Hematopoietic multipotent progenitor cell (in vitro differentiated cells): ENCODE measurements at regions not wholly inside any gene's neighbourhood (a gene's known extent, or its start where the extent isn't known, plus 50 kb on each side); places are given as distances from the start of the nearest gene placed in this dataset.
"Not testable (repeated sequence)": the region's sequence is repeated elsewhere in the genome, so short reads cannot be mapped to it uniquely, and the experiment has no call there.

Experiments used
- DNase-seq, 3 donors: peaks; one replicate each; pipeline ENCODE4 v3.0.0-alpha.2; 2011 to 2015; ENCODE audit warnings: low read depth in 2 of 3, low spot score in 2 of 3

GRCh38 chr2:61679096-61679495, 140.9 kb upstream of the XPO1 start:
- no peak for DNase-seq

DNA sequence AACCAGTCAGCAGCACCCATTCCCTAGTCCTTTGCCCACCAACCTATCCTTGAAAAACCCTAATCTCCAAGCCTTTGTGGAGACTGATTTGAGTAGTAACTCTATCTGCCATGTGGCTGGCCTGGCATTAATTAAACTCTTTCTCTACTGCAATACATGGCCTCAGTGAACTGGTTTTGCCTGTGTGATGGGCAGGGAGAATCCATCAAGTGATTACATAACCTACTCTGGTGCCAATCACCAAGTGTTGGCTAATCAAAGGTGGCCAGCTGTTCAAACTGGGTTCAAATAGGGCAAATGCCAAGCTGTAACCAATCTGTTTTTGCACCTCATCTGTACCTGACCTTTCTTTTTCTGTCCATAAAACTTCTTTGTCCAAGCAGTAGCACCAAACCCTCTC, 139.8 kb upstream of the XPO1 start:
- DNase-seq: no peak

DNA sequence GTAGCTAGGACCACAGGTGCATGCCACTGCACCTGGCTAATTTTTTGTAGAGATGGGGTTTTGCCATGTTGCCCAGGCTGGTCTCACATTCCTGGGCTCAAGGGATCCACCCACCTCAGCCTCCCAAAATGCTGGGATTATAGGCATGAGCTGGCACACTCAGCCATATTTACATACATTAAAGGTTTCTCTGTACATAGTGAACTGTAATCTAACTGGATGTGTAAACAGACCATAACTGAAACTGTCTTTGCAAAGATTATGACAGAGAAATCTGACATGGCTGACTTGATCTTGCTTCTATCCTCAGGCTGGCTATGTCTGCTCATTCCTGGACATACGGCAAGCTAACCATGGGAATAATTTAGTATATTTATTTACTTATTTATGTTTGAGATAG, 139.2 kb upstream of the XPO1 start:
- DNase-seq: no peak

GRCh38 chr2:61675204-61675603, 137.0 kb upstream of the XPO1 start:
- DNase-seq: no peak

GRCh38 chr2:61671561-61672315, 133.6 kb upstream of the XPO1 start:
- DNase-seq: no peak

GRCh38 chr2:61670591-61671501, 132.7 kb upstream of the XPO1 start:
- peak in 1 of 3 donors; percentile 39 for DNase-seq

DNA sequence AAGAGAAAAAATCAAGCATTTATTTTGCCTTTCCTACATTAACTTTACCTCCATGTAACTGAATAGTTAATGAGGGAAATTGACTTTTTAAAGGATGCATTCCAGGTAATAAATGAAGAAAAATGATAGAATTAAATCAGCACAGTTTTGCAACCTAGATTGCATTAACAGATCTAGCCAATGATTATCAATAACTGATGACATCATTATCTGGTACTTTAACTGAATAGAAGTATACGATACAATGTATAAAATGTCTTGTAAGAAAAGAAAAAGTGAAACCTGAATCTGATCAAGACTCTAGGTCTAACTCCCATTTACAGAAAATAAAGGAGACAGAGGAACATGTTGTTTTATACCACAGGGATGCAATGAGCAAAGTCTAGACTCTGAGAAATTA, 126.0 kb upstream of the XPO1 start:
- DNase-seq: no peak

DNA sequence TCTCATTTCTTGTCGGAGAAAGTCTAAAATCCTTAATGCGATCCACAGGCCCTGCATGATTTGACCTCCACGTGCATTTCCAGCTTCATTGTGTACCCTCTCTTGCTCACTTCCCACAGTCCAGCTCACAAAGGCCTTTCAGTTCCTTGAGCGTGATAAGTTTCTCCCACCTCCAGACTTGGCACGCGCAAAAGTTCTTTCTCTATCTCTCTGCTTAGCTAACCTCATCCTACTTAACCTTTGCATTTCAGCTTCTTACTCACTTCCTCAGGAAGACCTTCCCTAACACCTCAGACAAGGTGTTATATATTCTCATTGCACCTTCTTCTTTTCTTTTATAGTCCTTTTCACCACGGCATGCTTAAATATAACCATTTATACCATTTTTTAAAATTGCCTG, 124.8 kb upstream of the XPO1 start:
- no peak for DNase-seq

DNA sequence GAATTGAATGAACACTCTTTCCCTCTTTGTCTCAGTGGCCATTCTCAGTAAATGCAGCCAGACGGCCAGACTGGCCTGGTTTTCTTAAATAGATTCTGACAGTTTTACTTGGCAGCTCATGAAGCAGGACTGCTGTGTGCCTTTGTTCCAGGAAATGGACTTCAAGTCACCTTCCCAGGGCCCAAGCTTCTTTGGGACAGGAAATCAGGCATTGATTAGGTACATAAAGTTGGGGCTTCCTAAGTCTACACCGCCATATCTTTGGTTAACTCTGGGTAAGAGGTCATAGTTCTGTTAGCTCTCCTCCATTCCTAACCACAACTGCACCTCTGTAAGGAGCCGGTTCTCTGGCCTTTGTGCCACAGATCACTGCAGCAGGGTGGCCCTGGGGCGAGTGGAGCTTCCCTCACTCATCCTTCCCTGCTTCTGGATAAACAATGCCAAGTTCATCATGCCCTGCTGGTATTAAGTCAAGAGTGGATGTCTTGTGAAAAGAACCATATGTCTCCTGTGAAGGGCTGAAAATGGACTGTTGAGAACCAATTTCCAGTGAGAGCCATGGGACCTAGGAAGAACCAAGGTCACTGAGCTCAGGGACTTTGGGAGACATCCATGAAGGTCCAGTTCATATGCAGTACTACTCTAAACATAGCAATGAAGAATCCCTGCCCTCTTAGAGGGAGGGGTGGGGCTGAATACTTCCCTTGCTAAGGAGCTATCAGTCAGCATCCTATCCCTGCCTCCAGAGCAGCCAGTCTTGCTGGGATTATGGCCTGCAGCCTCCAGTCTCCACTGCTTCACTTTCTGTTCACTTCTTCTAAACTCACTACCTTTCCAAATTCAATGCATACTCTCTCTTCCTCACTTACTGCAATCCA, 122.6 kb upstream of the XPO1 start:
- DNase-seq: no peak

GRCh38 chr2:61658841-61659780, 121.0 kb upstream of the XPO1 start:
- DNase-seq: peak in 2 of 3 donors; percentile 25 to 51

GRCh38 chr2:61649946-61650345, 111.8 kb upstream of the XPO1 start:
- not testable (repeated sequence) for DNase-seq

DNA sequence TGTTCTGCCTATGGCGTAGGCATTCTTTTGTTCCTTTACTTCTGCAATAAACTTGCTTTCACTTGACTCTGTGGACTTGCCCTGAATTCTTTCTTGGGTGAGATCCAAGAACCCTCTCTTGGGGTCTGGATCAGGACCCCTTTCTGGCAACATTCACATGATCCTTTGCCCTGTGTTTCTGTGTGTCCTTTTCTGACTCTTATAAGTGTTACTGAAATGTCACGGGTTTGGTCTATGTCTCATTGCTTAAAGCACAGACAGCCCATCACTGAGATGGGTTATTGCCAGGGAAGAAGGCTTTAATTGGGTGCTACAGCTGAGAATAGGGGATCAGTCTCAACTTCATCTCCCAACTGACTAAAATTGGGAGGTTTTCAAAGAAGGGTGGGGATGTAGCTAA, 110.9 kb upstream of the XPO1 start:
- DNase-seq: no peak

GRCh38 chr2:61647044-61647443, 108.9 kb upstream of the XPO1 start:
- no peak for DNase-seq

- no peak for DNase-seq
Measured at GRCh38 chr2:61645911-61646310, 107.8 kb upstream of the XPO1 start.

DNA sequence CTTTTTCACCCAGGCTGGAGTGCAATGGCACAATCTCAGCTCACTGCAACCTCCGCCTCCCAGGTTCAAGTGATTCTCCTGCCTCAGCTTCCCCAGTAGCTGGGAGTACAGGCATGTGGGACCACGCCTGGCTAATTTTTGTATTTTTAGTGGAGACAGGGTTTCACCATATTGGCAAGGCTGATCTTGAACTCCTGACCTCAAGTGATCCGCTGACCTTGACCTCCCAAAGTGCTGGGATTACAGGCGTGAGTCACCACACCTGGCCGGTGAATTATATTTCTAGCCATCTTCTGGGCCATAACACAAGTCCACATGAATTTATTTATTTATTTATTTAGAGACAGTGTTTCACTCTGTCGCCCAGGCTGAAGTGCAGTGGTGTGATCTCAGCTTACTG, 105.0 kb upstream of the XPO1 start:
- DNase-seq: not testable (repeated sequence)

DNA sequence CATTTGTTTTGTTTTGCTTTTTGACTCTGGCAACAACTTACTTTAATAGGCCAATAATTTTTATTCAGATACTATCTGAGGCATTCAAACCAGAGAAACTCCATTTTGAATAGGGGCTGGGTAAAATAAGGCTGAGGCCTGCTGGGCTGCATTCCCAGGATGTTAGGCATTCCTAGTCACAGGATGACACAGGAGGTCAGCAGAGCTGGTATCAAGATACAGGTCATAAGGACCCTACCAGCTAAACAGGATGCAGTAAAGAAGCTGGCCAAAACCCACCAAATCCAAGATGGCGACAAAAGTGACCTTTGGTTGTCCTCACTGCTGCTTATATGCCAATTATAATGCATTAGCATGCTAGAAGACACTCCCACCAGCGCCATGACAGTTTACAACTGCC, 102.2 kb upstream of the XPO1 start:
- DNase-seq: no peak

- no peak for DNase-seq
Measured at GRCh38 chr2:61639721-61640120, 101.6 kb upstream of the XPO1 start.

GRCh38 chr2:61636686-61637085, 98.5 kb upstream of the XPO1 start:
- no peak for DNase-seq

DNA sequence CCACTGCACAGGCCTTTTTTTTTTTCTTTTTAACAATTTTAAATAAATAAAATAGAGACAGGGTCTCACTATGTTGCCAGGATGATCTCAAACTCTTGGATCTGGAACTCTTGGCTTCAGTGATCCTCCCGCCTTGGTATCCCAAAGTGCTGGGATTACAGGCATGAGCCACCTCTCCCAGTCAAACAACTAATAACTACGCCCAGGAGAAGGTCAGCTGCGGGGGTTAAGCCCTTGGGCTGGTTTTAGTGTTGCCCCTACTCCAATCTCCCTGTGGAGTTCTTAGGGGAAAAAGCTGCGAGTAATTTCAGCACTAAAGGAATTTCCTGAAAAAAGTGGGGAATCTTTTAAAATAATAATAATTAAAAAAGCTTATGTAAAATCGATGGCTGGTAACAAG, 96.4 kb upstream of the XPO1 start:
- no peak for DNase-seq

DNA sequence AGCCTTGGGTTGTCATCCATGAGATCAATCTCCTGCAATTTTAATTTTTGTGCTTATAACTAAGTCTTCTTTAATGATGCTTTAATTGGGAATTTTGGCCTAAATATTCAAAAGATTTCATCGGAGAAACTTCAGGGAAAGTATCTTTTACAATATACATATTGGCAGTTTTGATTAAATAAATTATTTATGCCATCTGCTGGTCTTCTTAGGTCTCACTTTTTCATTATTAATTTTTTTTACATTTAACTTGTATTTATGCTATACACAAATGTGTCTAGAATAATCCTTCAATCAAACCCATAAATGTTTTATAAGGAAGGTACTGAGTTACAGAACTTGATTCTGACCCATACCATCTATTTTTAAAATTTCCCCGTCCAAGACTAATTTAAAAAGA, 95.1 kb upstream of the XPO1 start:
- no peak for DNase-seq
